SK-N-SH (cell line): ENCODE measurements at regions not wholly inside any gene's neighbourhood (a gene's known extent, or its start where the extent isn't known, plus 50 kb on each side); places are given as distances from the start of the nearest gene placed in this dataset.

ENCODE experiments used
- CTCF ChIA-PET: fragments of 300-600, 350-600 bp; formaldehyde crosslinking; extraction: SDS; loops from one replicate; lab custom pipeline; 2021; lab: Yijun Ruan, JAX
- POLR2A ChIA-PET: fragments of 350-600 bp; sonication (Branson Sonifier 250); formaldehyde crosslinking; extraction: SDS; loops from one replicate; lab custom pipeline; 2020; ENCODE audit warnings: antibody characterized with exemption, inconsistent platforms; lab: Yijun Ruan, JAX
- DNase-seq: peaks from one replicate; pipeline ENCODE4 v3.0.0; 2012
- H2AFZ ChIP-seq: fragments of 200-600 bp; sonication (generic); 2 replicates; pipeline ENCODE4 v1.8.1; 2016; ENCODE audit warnings: antibody characterized with exemption, mild to moderate bottlenecking, low read depth
- H3F3A ChIP-seq: fragments of 200-600 bp; sonication (generic); replicated peaks from 2 replicates; pipeline ENCODE3; 2016; ENCODE audit warnings: antibody characterized with exemption, mild to moderate bottlenecking; ENCODE audit not compliant: insufficient read depth
- H3K27ac ChIP-seq, 2 experiments: fragments of 200-500 bp in 1 of 2; fragments of 200-600 bp in 1 of 2; sonication (Bioruptor generic) in 1 of 2; sonication (generic), shearing (Covaris generic) in 1 of 2; 2 replicates each; pipeline versions ENCODE4 v1.5.1 to v1.6.1; 2014 to 2016; ENCODE audit warnings: low read depth in 2 of 2, inconsistent platforms in 1 of 2, low read length in 1 of 2, mild to moderate bottlenecking in 1 of 2, mixed read lengths in 1 of 2
- H3K27me3 ChIP-seq: fragments of 200-600 bp; sonication (generic), shearing (Covaris generic); 2 replicates; pipeline ENCODE4 v1.6.1; 2016; ENCODE audit warnings: mixed run types; ENCODE audit not compliant: insufficient read depth
- H3K36me3 ChIP-seq, 2 experiments: fragments of 200-500 bp in 1 of 2; fragments of 200-600 bp in 1 of 2; sonication (Bioruptor generic) in 1 of 2; sonication (generic) in 1 of 2; replicated peaks in 1 of 2; 2 replicates each; pipeline versions ENCODE3 to v1.5.1; 2014 to 2016; ENCODE audit warnings: low read length in 1 of 2, mild to moderate bottlenecking in 1 of 2; ENCODE audit not compliant: insufficient read depth in 2 of 2, control insufficient read depth in 1 of 2
- H3K4me1 ChIP-seq, 2 experiments: fragments of 200-500 bp in 1 of 2; fragments of 200-600 bp in 1 of 2; sonication (Bioruptor generic) in 1 of 2; sonication (generic), shearing (Covaris generic) in 1 of 2; 2 replicates each; pipeline versions ENCODE4 v1.5.1 to v1.6.1; 2014 to 2016; ENCODE audit warnings: low read depth in 1 of 2, low read length in 1 of 2, mixed run types in 1 of 2; ENCODE audit not compliant: insufficient read depth in 2 of 2, control insufficient read depth in 1 of 2
- H3K4me2 ChIP-seq: fragments of 200-600 bp; sonication (generic), shearing (Covaris generic); 2 replicates; pipeline ENCODE4 v1.6.1; 2017; ENCODE audit warnings: mixed run types
- H3K4me3 ChIP-seq, 2 experiments: fragments of 200-500 bp in 1 of 2; fragments of 200-600 bp in 1 of 2; sonication (Bioruptor generic) in 1 of 2; sonication (generic), shearing (Covaris generic) in 1 of 2; 2 replicates each; pipeline versions ENCODE4 v1.5.1 to v1.8.1; 2014 to 2016; ENCODE audit warnings: low read depth in 2 of 2, inconsistent platforms in 1 of 2, low read length in 1 of 2, mild to moderate bottlenecking in 1 of 2, mixed read lengths in 1 of 2, moderate library complexity in 1 of 2
- H3K79me2 ChIP-seq: fragments of 200-600 bp; sonication (generic); 2 replicates; pipeline ENCODE4 v1.8.1; 2017; ENCODE audit warnings: mild to moderate bottlenecking; ENCODE audit not compliant: insufficient read depth
- H3K9ac ChIP-seq: fragments of 200-600 bp; sonication (generic); 2 replicates; pipeline ENCODE4 v1.6.1; 2017; ENCODE audit warnings: mixed run types
- H3K9me2 ChIP-seq: fragments of 200-600 bp; sonication (generic); 2 replicates; pipeline ENCODE4 v1.6.1; 2017; ENCODE audit warnings: mixed run types
- H3K9me3 ChIP-seq: fragments of 200-600 bp; sonication (generic); 2 replicates; pipeline ENCODE4 v1.6.1; 2017; ENCODE audit warnings: mixed run types, mild to moderate bottlenecking, moderate library complexity
- H4K20me1 ChIP-seq: fragments of 200-600 bp; sonication (generic); 2 replicates; pipeline ENCODE4 v1.6.1; 2017; ENCODE audit warnings: mild to moderate bottlenecking, mixed run types; ENCODE audit not compliant: insufficient read depth
- CHD2 ChIP-seq: fragments of 150-350 bp; IDR thresholded peaks from 2 replicates; pipeline ENCODE4 v1.6.1; 2018; ENCODE audit warnings: low read length; ENCODE audit not compliant: partially characterized antibody
- ELF1 ChIP-seq: IDR thresholded peaks from 2 replicates; pipeline ENCODE4 v1.4.0; 2012
- FOXM1 ChIP-seq: IDR thresholded peaks from 2 replicates; pipeline ENCODE4 v1.4.0; 2012; ENCODE audit warnings: low read depth, mild to moderate bottlenecking
- GABPA ChIP-seq: IDR thresholded peaks from 2 replicates; pipeline ENCODE4 v1.4.0; 2012; ENCODE audit warnings: low read depth, mild to moderate bottlenecking
- GATA2 ChIP-seq: sonication (generic); formaldehyde crosslinking; IDR thresholded peaks from 2 replicates; pipeline ENCODE4 v1.5.0; 2020; ENCODE audit warnings: mild to moderate bottlenecking, missing genetic modification reagents
- JUND ChIP-seq: IDR thresholded peaks from 2 replicates; pipeline ENCODE4 v1.4.0; 2012
- MEF2A ChIP-seq: IDR thresholded peaks from 2 replicates; pipeline ENCODE4 v1.4.0; 2012; ENCODE audit warnings: low read depth, borderline replicate concordance
- MXI1 ChIP-seq: IDR thresholded peaks from 2 replicates; pipeline ENCODE4 v1.6.1; 2012; ENCODE audit warnings: mild to moderate bottlenecking, low read depth, low read length, improper control_type of control experiment
- NRF1 ChIP-seq: IDR thresholded peaks from 2 replicates; pipeline ENCODE4 v1.6.1; 2012; ENCODE audit warnings: low read depth, mild to moderate bottlenecking, low read length
- PBX3 ChIP-seq: IDR thresholded peaks from 2 replicates; pipeline ENCODE4; 2012
- POLR2AphosphoS5 ChIP-seq: IDR thresholded peaks from 2 replicates; pipeline ENCODE4 v1.6.1; 2012; ENCODE audit warnings: low read depth, low read length
- RCOR1 ChIP-seq: fragments of 150-350 bp; IDR thresholded peaks from 2 replicates; pipeline ENCODE4 v1.6.1; 2017; ENCODE audit warnings: antibody characterized with exemption, low read length
- REST ChIP-seq: IDR thresholded peaks from 2 replicates; pipeline ENCODE4 v1.6.1; 2012; ENCODE audit warnings: mild to moderate bottlenecking, low read depth, low read length, moderate library complexity
- SIN3A ChIP-seq: IDR thresholded peaks from 2 replicates; pipeline ENCODE4 v1.6.1; 2012; ENCODE audit warnings: low read depth, mild to moderate bottlenecking, low read length, moderate library complexity, borderline replicate concordance
- SMC3 ChIP-seq: IDR thresholded peaks from 2 replicates; pipeline ENCODE4 v1.6.1; 2012; ENCODE audit warnings: low read depth, low read length, improper control_type of control experiment
- TAF1 ChIP-seq: IDR thresholded peaks from 2 replicates; pipeline ENCODE4 v1.6.1; 2012; ENCODE audit warnings: low read depth, mild to moderate bottlenecking, low read length, moderate library complexity, borderline replicate concordance
- WGBS: methylation state at CpG from one replicate; pipeline ENCODE4 v1.1.6; 2017; ENCODE audit warnings: low lambda C conversion rate; 5-methylcytosine and 5-hydroxymethylcytosine counted together

- WGBS, result 10% methylated on average over 4 of the region's 4 CpGs
Observed at GRCh38 chr4:111070390-111070789, 447.5 kb upstream of the PITX2 start.

DNA sequence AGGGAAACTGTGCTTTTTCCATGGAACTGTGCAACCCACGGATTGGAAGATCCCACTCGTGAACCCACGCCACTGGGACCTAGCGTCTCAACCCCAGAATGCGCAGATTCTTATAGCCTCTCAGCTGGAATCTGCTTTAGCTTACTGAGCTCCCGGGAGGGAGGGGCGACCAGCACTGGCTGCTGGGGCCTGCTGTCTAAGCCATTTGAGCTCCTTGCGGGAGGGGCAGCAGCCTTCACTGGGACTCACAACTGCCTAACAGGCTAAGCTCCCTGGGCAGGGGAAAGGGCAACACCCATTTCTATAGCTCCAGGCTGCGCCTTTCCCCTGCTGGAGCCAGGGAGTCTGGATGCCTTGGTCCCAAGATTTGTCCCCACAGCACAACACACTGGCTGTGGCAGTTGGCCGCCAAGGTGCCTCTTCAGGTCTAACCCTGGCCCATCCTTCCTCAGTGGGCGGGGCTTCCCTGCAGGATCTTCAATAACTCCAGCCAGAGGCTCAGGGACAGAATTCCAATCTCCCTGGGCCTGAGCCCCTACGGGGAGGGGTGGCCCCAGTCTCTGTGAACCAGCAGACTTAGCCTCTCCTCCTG lies 451.7 kb upstream of the PITX2 start:
- H3K9me2 ChIP-seq, result no peaks in the 10 kb centered on the region
- H3K9me3 ChIP-seq, result no peaks in the 10 kb centered on the region
- no peak overlapping the region for H2AFZ ChIP-seq
- no peaks in the 10 kb centered on the region for H3K36me3 ChIP-seq
- H3K4me3 ChIP-seq, result no peak overlapping the region
- no peak overlapping the region for H3K4me2 ChIP-seq
- H4K20me1 ChIP-seq, result no peaks in the 10 kb centered on the region
- ChIA-PET CTCF (interaction anchor here (1.4 kb wide), 1 partner anchor 12 kb away, joined by 4 read pairs; no protein-coding TSS in a partner anchor), POLR2A (no interaction called here)
- no peak for DNase-seq
- no peaks in the 10 kb centered on the region for H3K4me1 ChIP-seq
- no peak overlapping the region for H3K27ac ChIP-seq
- no peaks in the 10 kb centered on the region for H3K27me3 ChIP-seq
- no peaks in the 10 kb centered on the region for H3F3A ChIP-seq
- no peaks in the 10 kb centered on the region for H3K79me2 ChIP-seq
- 47% methylated on average over 4 of the region's 12 CpGs for WGBS
- H3K9ac ChIP-seq, result no peak overlapping the region
- TF ChIP-seq FOXM1 (no peak), REST (no peak), NRF1 (no peak), GABPA (no peak), MXI1 (no peak), PBX3 (no peak), CHD2 (no peak), GATA2 (CRISPR knock-in tag) (no peak), ELF1 (no peak), SMC3 (no peak), MEF2A (no peak), JUND (no peak), POLR2AphosphoS5 (no peak), TAF1 (no peak)

More at GRCh38 chr4:111070390-111070789, 447.5 kb upstream of the PITX2 start:
- CTCF ChIA-PET, result no interaction called here
- no peak overlapping the region for H3K4me3 ChIP-seq
- H2AFZ ChIP-seq, result no peak overlapping the region
- H3K27ac ChIP-seq, result no peak overlapping the region
- H3K36me3 ChIP-seq, result no peaks in the 10 kb centered on the region
- no peak for DNase-seq
- peaks cover 0 to 12% of the 10 kb centered on the region in 2 experiments; a peak in 1 of 4 replicates for H3K4me1 ChIP-seq
- no peaks in the 10 kb centered on the region for H3K79me2 ChIP-seq
- H3K9me3 ChIP-seq, result no peaks in the 10 kb centered on the region
- H3F3A ChIP-seq, result peaks cover 23% of the 10 kb centered on the region
- no peaks in the 10 kb centered on the region for H4K20me1 ChIP-seq
- no peak overlapping the region for H3K4me2 ChIP-seq
- POLR2A ChIA-PET, result no interaction called here
- H3K27me3 ChIP-seq, result no peaks in the 10 kb centered on the region
- no peaks in the 10 kb centered on the region for H3K9me2 ChIP-seq
- no peak overlapping the region for H3K9ac ChIP-seq
- TF ChIP-seq SIN3A (no peak), RCOR1 (no peak), REST (no peak), POLR2AphosphoS5 (no peak)
